GM21786 (cell line): ENCODE measurements at regions not wholly inside any gene's neighbourhood (a gene's known extent, or its start where the extent isn't known, plus 50 kb on each side); places are given as distances from the start of the nearest gene placed in this dataset.

ENCODE experiments used
- ATAC-seq: cut with Tn5 transposase; IDR thresholded peaks from one replicate; pipeline ENCODE4 v1.9.1; 2021; ENCODE audit not compliant: unreplicated experiment

GRCh38 chr12:78403681-78404080 lies 460.9 kb upstream of the SYT1 start:
- no peak for ATAC-seq

DNA sequence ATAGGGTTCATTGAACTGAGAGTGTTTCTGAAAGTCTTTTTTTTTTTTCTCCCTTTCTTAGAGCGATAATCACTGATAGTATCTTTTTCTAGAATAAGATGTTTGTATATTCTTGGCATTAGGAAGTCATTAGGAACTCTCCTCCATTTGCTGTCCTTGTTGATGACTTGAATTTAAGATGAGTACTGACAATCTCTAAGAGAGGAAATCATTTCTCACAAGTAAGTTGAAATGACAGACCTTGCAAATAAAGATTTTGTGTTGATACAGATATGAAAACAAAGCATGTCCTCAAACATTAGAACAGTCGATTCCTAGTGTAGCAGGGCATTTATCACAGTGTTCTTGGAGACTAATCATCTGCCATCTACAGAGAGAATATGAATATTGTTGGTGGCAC lies 458.4 kb upstream of the SYT1 start:
- no peak for ATAC-seq

DNA sequence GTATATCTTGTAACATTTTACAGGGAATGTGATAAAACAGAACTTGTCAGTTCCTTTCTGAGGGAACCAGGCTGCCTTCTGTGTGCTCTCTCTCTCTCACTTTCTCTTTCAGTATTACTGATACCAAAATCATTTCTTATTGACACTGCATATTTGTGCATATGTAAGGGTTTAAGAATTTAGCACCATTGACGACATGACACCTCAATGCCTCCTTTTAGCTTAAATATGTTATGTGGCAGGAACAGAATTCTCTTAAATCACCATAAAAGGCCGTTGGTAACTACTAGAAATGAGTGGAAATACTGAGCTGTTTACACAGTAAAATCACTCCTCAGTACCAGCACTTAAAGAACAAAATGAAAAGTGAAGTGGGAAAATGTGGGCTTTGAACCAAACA lies 457.7 kb upstream of the SYT1 start:
- peak; percentile 93 for ATAC-seq

GRCh38 chr12:78407722-78408121 lies 456.9 kb upstream of the SYT1 start:
- no peak for ATAC-seq

DNA sequence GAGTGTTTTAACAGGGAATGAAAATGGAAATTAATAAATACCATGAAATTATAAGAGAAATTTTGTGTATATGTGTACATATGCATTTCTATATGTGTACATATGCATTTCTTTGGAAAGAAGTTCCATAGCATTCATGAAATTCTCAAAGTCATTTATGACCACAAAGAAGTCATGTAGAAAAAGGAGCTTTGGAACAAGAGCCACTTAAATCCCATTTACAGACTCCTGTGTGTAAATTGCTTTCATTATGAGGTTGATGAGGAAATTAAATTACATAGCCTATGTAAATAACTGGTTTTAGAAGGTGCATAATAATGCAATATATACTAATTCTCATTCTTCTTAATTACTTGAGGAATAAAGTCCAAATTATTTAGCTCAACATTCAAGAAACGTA lies 450.5 kb upstream of the SYT1 start:
- ATAC-seq: no peak

DNA sequence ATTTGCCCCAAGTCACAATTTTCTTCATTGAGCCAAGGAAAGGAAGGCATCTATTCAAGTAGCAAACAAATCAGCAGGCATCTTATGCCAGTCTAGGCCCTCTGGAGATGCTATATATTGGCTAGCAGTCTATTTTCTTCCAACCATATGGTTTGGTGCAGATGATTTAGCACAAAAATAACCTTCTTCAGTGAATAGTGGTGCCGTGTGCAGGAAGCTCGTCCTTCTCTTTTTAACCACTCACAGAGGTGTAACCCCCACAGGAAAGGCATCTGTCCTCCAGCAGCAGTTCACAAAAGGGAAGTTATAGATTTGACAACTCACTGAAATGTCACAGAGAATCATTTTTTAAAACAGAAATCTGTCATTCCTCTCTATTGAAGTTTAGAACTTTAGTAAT lies 445.7 kb upstream of the SYT1 start:
- ATAC-seq: peak; percentile 52

DNA sequence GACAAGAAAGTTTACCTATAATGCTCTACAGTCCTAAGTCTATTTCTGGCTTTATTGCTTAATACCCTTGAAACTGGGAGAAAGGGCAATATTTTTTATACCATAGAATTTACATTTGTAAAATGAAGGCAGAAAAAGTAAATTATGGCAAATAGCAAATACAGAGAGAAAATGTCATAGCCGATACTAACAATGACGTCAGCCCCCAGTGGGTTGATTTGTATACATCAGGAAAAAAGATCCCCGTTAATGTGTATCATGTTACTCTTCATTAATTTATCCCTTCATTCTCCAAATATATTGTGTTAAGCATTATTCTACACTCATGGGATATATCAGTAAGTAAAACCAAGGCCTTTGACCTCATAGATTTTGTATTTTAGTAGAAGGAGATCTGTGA lies 445.1 kb upstream of the SYT1 start:
- ATAC-seq: no peak

DNA sequence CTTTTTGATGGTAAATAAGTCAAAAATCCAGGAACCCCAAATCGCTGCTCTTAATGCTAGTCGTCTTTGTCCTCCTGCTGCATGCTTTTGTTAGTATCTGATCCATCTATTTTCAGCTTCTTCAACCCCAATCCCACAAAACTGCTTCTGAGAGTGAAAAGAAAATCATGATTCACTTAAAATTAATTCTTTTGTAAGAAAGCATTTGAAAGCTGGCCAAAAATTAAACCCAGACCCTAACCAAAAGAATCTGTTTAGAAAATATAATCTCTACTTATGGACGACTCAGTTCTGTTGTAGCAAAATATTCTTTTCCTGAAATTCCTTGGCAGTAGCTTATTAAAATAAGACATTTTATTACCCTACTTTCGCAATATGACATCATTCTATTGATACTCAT lies 443.6 kb upstream of the SYT1 start:
- ATAC-seq: no peak

GRCh38 chr12:78430551-78430950 lies 434.0 kb upstream of the SYT1 start:
- ATAC-seq: no peak

DNA sequence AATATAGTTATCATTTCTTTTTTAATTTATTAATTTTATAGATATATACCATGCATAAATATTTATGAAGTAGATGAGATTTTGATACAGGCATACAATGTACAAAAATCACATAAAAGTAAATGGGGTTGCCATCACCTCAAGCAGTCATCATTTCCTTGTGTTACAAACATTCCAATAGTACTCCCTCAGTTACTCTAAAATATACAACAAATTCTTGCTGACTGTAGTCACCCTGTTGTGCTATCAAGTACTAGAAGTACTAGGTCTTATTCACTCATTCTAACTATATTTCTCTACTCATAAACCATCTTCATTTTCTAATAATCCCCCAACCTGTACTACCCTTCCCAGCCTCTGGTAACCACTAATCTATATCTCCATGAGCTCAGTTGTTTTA lies 432.6 kb upstream of the SYT1 start:
- ATAC-seq: no peak

DNA sequence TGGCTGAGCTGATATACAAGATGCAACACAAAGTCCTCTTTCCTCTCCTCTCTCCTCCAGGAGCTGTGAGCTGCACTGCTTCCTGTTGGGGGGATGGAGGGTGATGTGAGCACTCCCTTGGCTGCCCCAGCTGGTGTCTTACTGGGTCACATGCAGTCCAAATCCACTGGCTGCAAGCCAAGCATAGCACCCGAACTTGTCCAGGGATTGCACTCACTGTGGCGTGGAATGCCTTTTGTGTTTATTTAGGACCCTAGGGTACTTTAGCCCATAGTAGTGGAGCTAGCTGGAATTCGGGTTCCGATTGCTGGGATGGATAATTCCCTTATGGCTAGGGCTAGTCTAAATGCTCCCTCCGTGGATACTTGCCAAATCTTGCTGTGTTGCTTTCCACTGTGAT lies 424.9 kb upstream of the SYT1 start:
- ATAC-seq: no peak

DNA sequence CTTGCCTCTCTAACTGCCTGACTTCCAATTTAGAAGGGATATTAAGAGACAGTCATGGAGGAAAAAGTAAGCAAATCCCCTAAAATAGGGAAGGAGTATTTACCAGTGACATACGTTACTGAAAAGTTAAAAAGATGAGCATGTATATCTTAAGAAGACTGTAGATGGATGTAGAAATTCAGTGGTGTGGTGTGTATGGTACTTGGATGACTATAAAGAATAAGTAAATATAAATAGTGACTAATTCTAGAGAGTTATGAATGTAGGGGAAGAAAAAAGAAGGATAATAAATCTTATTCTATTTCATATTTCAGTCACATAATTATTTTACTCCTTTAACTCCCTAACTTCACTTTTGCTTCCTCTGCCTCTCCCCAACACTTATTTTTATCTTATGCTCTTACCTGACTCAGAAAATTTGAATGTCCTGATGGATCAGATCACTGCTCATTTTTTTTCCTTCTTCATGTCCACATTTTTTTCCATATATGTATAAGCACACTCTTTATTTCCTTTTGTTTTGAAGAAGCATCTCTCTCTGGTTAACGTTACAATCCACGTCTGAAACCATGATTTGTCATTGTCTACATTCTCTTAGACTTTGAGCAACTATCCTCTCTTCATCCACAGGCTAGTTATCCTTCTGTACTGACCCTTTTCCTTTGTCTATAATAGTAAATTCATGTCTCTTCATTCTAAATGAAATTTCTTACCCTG lies 422.7 kb upstream of the SYT1 start:
- no peak for ATAC-seq

DNA sequence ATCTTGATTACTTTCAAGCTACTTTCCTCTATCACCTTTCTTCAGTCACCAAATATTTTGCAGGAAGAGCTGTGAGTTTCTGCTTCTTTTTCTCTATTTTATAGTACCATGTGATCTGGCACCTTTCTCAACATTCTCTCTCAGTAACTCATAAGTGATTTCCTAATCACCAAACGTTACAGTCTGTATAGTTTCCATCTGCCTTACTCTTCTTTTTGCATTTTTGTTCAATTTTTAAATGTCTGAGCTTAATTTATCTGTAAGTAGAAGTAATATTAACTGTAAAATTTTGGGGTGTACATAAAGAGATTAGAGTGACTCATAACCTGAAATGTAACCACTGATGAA lies 422.1 kb upstream of the SYT1 start:
- ATAC-seq: no peak

- no peak for ATAC-seq
Observed at GRCh38 chr12:78446555-78446954, 418.0 kb upstream of the SYT1 start.

GRCh38 chr12:78447373-78447772 lies 417.2 kb upstream of the SYT1 start:
- ATAC-seq: no peak

GRCh38 chr12:78448692-78449091 lies 415.9 kb upstream of the SYT1 start:
- no peak for ATAC-seq

DNA sequence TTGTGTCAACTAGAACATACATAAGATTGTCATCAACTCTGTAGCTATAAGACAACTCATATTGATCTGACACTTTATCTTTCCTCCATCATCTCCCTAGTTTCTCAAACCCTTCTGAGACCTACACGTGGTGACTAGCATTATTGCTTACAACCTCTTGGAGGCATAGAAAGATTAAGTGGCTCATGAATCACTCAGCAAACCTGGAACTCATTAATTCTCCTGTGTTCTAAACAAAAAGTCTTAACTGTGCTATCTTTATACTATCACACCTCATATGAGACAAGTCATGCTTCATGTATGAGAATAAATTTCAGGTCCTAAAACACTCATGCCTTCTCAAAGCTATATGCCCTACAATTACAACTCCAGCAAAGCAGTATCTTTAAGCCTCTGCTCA lies 408.6 kb upstream of the SYT1 start:
- ATAC-seq: no peak

GRCh38 chr12:78457938-78458337 lies 406.6 kb upstream of the SYT1 start:
- ATAC-seq: peak; percentile 99

- ATAC-seq: no peak
Observed at GRCh38 chr12:78470354-78471195, 394.0 kb upstream of the SYT1 start.

DNA sequence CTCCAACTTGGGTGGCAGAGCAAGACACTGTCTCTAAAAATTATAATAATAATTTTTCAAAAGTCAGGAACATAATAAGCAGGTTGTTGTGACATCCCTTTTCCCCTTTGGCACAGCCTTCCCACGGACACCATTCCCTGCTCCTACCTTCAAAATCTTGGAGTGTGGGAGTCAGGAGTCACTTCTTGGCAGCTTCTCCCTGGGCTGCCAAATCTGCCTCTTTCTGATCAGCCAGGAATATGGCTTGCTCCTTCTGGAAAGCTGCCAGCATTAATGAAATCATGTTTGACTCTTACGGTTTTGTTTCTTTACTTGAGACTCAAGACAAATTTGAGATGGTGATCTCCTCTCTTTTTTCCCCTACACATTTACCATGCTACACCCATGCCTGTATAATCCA lies 391.4 kb upstream of the SYT1 start:
- no peak for ATAC-seq

DNA sequence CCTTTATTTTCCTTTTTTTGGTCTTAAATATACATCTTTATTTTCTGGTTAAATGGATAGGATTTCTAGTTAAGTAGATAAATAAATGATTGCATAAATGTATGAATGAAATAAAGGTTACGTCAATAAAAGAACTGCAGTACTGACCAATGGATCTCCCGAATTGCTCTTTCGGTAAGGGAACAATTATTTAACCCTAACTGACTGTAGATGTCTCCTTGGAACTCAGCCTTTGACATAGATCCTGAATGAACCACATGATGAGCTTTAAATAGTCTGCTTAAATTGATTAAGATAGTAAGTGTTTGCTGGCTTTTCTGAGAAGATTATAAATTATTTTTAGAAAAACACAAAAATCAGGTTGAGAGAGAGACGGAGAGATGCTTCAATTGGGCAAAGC lies 391.0 kb upstream of the SYT1 start:
- ATAC-seq: no peak

GRCh38 chr12:78483767-78484315 lies 380.7 kb upstream of the SYT1 start:
- ATAC-seq: no peak
